ENCODE measurements at regions not wholly inside any gene's neighbourhood (a gene's known extent, or its start where the extent isn't known, plus 50 kb on each side); places are given as distances from the start of the nearest gene placed in this dataset.

GRCh38 chr3:18046131-18046915, 303.9 kb upstream of the TBC1D5 start:
- intact Hi-C loops (cut with micrococcal nuclease) = no loop called here

GRCh38 chr3:18044971-18045880, 302.8 kb upstream of the TBC1D5 start:
- intact Hi-C loops (cut with micrococcal nuclease) = no loop called here

- intact Hi-C loops (cut with micrococcal nuclease) = no loop called here
Measured at GRCh38 chr3:18044191-18044590, 301.8 kb upstream of the TBC1D5 start.

GRCh38 chr3:18036450-18036815, 294.0 kb upstream of the TBC1D5 start:
- intact Hi-C loops (cut with micrococcal nuclease) = no loop called here

GRCh38 chr3:18035641-18036449, 293.4 kb upstream of the TBC1D5 start:
- intact Hi-C loops (cut with micrococcal nuclease) = no loop called here

- intact Hi-C loops (cut with micrococcal nuclease) = no loop called here
Measured at GRCh38 chr3:18033581-18034108, 291.2 kb upstream of the TBC1D5 start.

- intact Hi-C loops (cut with micrococcal nuclease) = no loop called here
Measured at GRCh38 chr3:18030371-18030870, 288.0 kb upstream of the TBC1D5 start.

GRCh38 chr3:18027161-18027939, 284.9 kb upstream of the TBC1D5 start:
- intact Hi-C loops (cut with micrococcal nuclease) = no loop called here

- intact Hi-C loops (cut with micrococcal nuclease) = no loop called here
Measured at GRCh38 chr3:18024715-18025114, 282.3 kb upstream of the TBC1D5 start.

GRCh38 chr3:18019161-18019495, 276.7 kb upstream of the TBC1D5 start:
- intact Hi-C loops (cut with micrococcal nuclease) = no loop called here

- intact Hi-C loops (cut with micrococcal nuclease) = no loop called here
Measured at GRCh38 chr3:18018491-18019160, 276.2 kb upstream of the TBC1D5 start.

GRCh38 chr3:18016366-18016765, 273.9 kb upstream of the TBC1D5 start:
- intact Hi-C loops (cut with micrococcal nuclease) = no loop called here

- intact Hi-C loops (cut with micrococcal nuclease) = no loop called here
Measured at GRCh38 chr3:18012933-18013332, 270.5 kb upstream of the TBC1D5 start.

- intact Hi-C loops (cut with micrococcal nuclease) = no loop called here
Measured at GRCh38 chr3:18012436-18012835, 270.0 kb upstream of the TBC1D5 start.

- intact Hi-C loops (cut with micrococcal nuclease) = no loop called here
Measured at GRCh38 chr3:18011387-18011786, 269.0 kb upstream of the TBC1D5 start.

- intact Hi-C loops (cut with micrococcal nuclease) = no loop called here
Measured at GRCh38 chr3:18010001-18010400, 267.6 kb upstream of the TBC1D5 start.

GRCh38 chr3:18008706-18009368, 266.4 kb upstream of the TBC1D5 start:
- intact Hi-C loops (cut with micrococcal nuclease) = no loop called here

- intact Hi-C loops (cut with micrococcal nuclease) = no loop called here
Measured at GRCh38 chr3:18007980-18008379, 265.5 kb upstream of the TBC1D5 start.

GRCh38 chr3:17995769-17996168, 253.3 kb upstream of the TBC1D5 start:
- intact Hi-C loops (cut with micrococcal nuclease) = no loop called here
